ENCODE measurements at regions not wholly inside any gene's neighbourhood (a gene's known extent, or its start where the extent isn't known, plus 50 kb on each side); places are given as distances from the start of the nearest gene placed in this dataset.

DNA sequence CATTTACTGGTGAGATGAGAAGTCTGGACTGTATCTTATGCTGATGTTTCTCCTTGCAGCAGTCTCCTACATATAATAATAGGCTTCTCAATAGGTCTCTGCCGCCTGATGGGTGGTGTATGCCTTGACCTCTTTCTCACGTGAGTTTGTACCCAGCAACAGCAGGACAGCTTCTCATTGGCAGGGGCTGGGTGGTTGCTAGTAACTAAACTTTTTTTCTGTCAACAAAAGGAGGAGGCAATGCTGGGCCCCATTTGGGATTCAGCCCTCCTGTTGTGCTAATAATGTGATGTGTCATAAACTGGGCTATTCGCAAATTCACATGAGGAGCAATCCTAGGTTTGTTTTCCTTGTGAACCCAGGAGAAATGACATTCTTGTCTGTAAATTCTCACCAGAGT, 533.6 kb downstream of the GATA3 start:
- H3K9ac ChIP-seq (ENCODE audit: low read depth, low read length, poor library complexity), result no peak overlapping the region
- H3K4me2 ChIP-seq (ENCODE audit: insufficient read depth, low read length, poor library complexity, severe bottlenecking), result no peak overlapping the region
- DNase-seq (ENCODE audit: low spot score), result no peak
- H3K9me3 ChIP-seq (replicated peaks in 1 of 2; ENCODE audit: control insufficient read depth in 2 of 2, insufficient read depth in 1 of 2, low read depth in 1 of 2, low read length in 2 of 2), result no peaks in the 10 kb centered on the region
- H3K4me3 ChIP-seq (ENCODE audit: low read length in 2 of 2), result no peak overlapping the region
- H2AK5ac ChIP-seq (ENCODE audit: low read depth, low read length), result no peak overlapping the region
- H2BK5ac ChIP-seq (ENCODE audit: low read length), result no peak overlapping the region
- H4K8ac ChIP-seq (ENCODE audit: low read depth, low read length), result no peak overlapping the region
- H3K14ac ChIP-seq (ENCODE audit: low read length), result no peak overlapping the region
- H3K36me3 ChIP-seq (replicated peaks in 1 of 2; ENCODE audit: control insufficient read depth in 2 of 2, insufficient read depth in 2 of 2, low read length in 2 of 2), result no peaks in the 10 kb centered on the region
- no peak overlapping the region for H3K4ac ChIP-seq (ENCODE audit: low read length)
- no peaks in the 10 kb centered on the region for H3K27me3 ChIP-seq (ENCODE audit: control insufficient read depth in 3 of 3, insufficient read depth in 3 of 3, low read depth in 1 of 3, low read length in 3 of 3)
- no CpG with 5 or more reads among the region's 3 CpGs for WGBS, 2 donors (ENCODE audit: extremely low coverage in 2 of 2, insufficient read length in 2 of 2, insufficient replicate concordance in 1 of 2)
- no peaks in the 10 kb centered on the region for H3K79me1 ChIP-seq (ENCODE audit: low read depth, low read length)
- no peak overlapping the region for H3K23ac ChIP-seq (ENCODE audit: low read depth, low read length, poor library complexity)
- no peak overlapping the region for H2AFZ ChIP-seq (ENCODE audit: low read length)
- no peak overlapping the region for H2BK120ac ChIP-seq (ENCODE audit: low read depth, low read length)
- no peaks in the 10 kb centered on the region for H3K4me1 ChIP-seq (ENCODE audit: control insufficient read depth in 2 of 2, insufficient read depth in 1 of 2, low read depth in 1 of 2, low read length in 2 of 2)
- no peak overlapping the region for H4K91ac ChIP-seq (ENCODE audit: low read depth, low read length, poor library complexity)
- H2BK15ac ChIP-seq (ENCODE audit: low read length), result no peak overlapping the region
- H3K27ac ChIP-seq (replicated peaks; ENCODE audit: low read length), result no peak overlapping the region
- H3K18ac ChIP-seq (ENCODE audit: low read length), result no peak overlapping the region
- no peak overlapping the region for H2BK12ac ChIP-seq (ENCODE audit: low read length)

DNA sequence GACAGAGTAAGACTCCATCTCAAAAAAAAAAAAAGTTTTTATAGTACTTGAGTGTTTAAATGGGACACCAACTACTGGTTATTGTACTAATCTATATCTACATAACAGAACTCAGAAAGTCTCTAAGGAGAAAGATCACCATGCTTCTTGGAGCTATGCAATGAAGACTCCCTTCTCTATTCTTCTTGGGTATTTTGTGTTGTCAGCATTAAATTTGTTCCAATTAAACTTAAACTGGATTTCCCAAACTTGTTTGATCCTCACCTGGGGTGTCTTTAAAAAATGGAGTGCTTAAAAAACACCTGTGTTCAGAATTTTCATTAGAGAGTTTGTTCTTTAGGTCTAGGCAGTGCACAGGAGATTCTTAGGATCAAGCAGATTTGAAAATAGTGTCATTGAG, 536.0 kb downstream of the GATA3 start:
- H3K79me1 ChIP-seq (ENCODE audit: low read depth, low read length), result no peaks in the 10 kb centered on the region
- H2BK120ac ChIP-seq (ENCODE audit: low read depth, low read length), result no peak overlapping the region
- no peak overlapping the region for H3K23ac ChIP-seq (ENCODE audit: low read depth, low read length, poor library complexity)
- H3K4me3 ChIP-seq (ENCODE audit: low read length in 2 of 2), result no peak overlapping the region
- DNase-seq (ENCODE audit: low spot score), result no peak
- H3K27ac ChIP-seq (replicated peaks; ENCODE audit: low read length), result no peak overlapping the region
- no peak overlapping the region for H3K18ac ChIP-seq (ENCODE audit: low read length)
- H3K4me2 ChIP-seq (ENCODE audit: insufficient read depth, low read length, poor library complexity, severe bottlenecking), result no peak overlapping the region
- H3K9me3 ChIP-seq (replicated peaks in 1 of 2; ENCODE audit: control insufficient read depth in 2 of 2, insufficient read depth in 1 of 2, low read depth in 1 of 2, low read length in 2 of 2), result no peaks in the 10 kb centered on the region
- H3K4me1 ChIP-seq (ENCODE audit: control insufficient read depth in 2 of 2, insufficient read depth in 1 of 2, low read depth in 1 of 2, low read length in 2 of 2), result no peaks in the 10 kb centered on the region
- H3K14ac ChIP-seq (ENCODE audit: low read length), result no peak overlapping the region
- H4K91ac ChIP-seq (ENCODE audit: low read depth, low read length, poor library complexity), result no peak overlapping the region
- no peak overlapping the region for H3K9ac ChIP-seq (ENCODE audit: low read depth, low read length, poor library complexity)
- H2AFZ ChIP-seq (ENCODE audit: low read length), result no peak overlapping the region
- no peak overlapping the region for H3K4ac ChIP-seq (ENCODE audit: low read length)
- no peak overlapping the region for H2BK15ac ChIP-seq (ENCODE audit: low read length)
- no peak overlapping the region for H2BK5ac ChIP-seq (ENCODE audit: low read length)
- no peak overlapping the region for H4K8ac ChIP-seq (ENCODE audit: low read depth, low read length)
- no peaks in the 10 kb centered on the region for H3K27me3 ChIP-seq (ENCODE audit: control insufficient read depth in 3 of 3, insufficient read depth in 3 of 3, low read depth in 1 of 3, low read length in 3 of 3)
- H2BK12ac ChIP-seq (ENCODE audit: low read length), result no peak overlapping the region
- no peaks in the 10 kb centered on the region for H3K36me3 ChIP-seq (replicated peaks in 1 of 2; ENCODE audit: control insufficient read depth in 2 of 2, insufficient read depth in 2 of 2, low read length in 2 of 2)
- H2AK5ac ChIP-seq (ENCODE audit: low read depth, low read length), result no peak overlapping the region

DNA sequence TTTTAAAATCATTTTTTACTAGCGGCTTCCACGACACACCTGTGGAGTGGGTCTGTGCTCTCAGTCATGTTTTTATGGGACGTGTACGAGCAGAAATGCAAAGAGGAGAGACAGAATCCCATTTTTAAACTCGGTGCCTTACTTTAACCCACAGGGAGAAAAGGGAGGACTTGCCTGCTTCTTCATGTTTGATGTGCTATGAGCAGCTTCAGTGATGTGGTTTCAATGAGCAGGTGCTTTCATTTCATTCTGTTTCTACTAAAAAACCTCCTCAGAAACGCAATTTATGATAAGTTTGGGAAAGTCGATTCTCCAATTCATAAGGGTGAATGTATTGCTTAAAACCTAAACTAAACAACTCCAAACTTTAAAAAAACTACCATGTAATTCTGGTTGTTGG, 537.2 kb downstream of the GATA3 start:
- Histone ChIP-seq H3K4me3 (ENCODE audit: low read length in 2 of 2) (no peak overlapping the region), H4K91ac (ENCODE audit: low read depth, low read length, poor library complexity) (no peak overlapping the region), H3K18ac (ENCODE audit: low read length) (no peak overlapping the region), H3K27ac (replicated peaks; ENCODE audit: low read length) (no peak overlapping the region), H2BK12ac (ENCODE audit: low read length) (no peak overlapping the region), H3K4me1 (ENCODE audit: control insufficient read depth in 2 of 2, insufficient read depth in 1 of 2, low read depth in 1 of 2, low read length in 2 of 2) (no peaks in the 10 kb centered on the region), H2BK15ac (ENCODE audit: low read length) (no peak overlapping the region), H2BK5ac (ENCODE audit: low read length) (no peak overlapping the region), H2AFZ (ENCODE audit: low read length) (no peak overlapping the region), H3K23ac (ENCODE audit: low read depth, low read length, poor library complexity) (no peak overlapping the region), H3K4ac (ENCODE audit: low read length) (no peak overlapping the region), H3K79me1 (ENCODE audit: low read depth, low read length) (no peaks in the 10 kb centered on the region), H3K27me3 (ENCODE audit: control insufficient read depth in 3 of 3, insufficient read depth in 3 of 3, low read depth in 1 of 3, low read length in 3 of 3) (no peaks in the 10 kb centered on the region), H2AK5ac (ENCODE audit: low read depth, low read length) (no peak overlapping the region), H3K9ac (ENCODE audit: low read depth, low read length, poor library complexity) (no peak overlapping the region), H3K36me3 (replicated peaks in 1 of 2; ENCODE audit: control insufficient read depth in 2 of 2, insufficient read depth in 2 of 2, low read length in 2 of 2) (no peaks in the 10 kb centered on the region), H2BK120ac (ENCODE audit: low read depth, low read length) (no peak overlapping the region), H3K4me2 (ENCODE audit: insufficient read depth, low read length, poor library complexity, severe bottlenecking) (no peak overlapping the region), H3K14ac (ENCODE audit: low read length) (no peak overlapping the region), H4K8ac (ENCODE audit: low read depth, low read length) (no peak overlapping the region), H3K9me3 (replicated peaks in 1 of 2; ENCODE audit: control insufficient read depth in 2 of 2, insufficient read depth in 1 of 2, low read depth in 1 of 2, low read length in 2 of 2) (no peaks in the 10 kb centered on the region)
- no CpG with 5 or more reads among the region's 7 CpGs for WGBS, 2 donors (ENCODE audit: extremely low coverage in 2 of 2, insufficient read length in 2 of 2, insufficient replicate concordance in 1 of 2)
- DNase-seq (ENCODE audit: low spot score), result no peak

GRCh38 chr10:8594176-8594575, 539.7 kb downstream of the GATA3 start:
- no peaks in the 10 kb centered on the region for H3K79me1 ChIP-seq (ENCODE audit: low read depth, low read length)
- no peak overlapping the region for H4K8ac ChIP-seq (ENCODE audit: low read depth, low read length)
- H3K9me3 ChIP-seq (replicated peaks in 1 of 2; ENCODE audit: control insufficient read depth in 2 of 2, insufficient read depth in 1 of 2, low read depth in 1 of 2, low read length in 2 of 2), result no peaks in the 10 kb centered on the region
- no peak overlapping the region for H2BK120ac ChIP-seq (ENCODE audit: low read depth, low read length)
- no peak overlapping the region for H3K4ac ChIP-seq (ENCODE audit: low read length)
- DNase-seq (ENCODE audit: low spot score), result no peak
- no peak overlapping the region for H2AK5ac ChIP-seq (ENCODE audit: low read depth, low read length)
- H3K4me2 ChIP-seq (ENCODE audit: insufficient read depth, low read length, poor library complexity, severe bottlenecking), result no peak overlapping the region
- no peaks in the 10 kb centered on the region for H3K36me3 ChIP-seq (replicated peaks in 1 of 2; ENCODE audit: control insufficient read depth in 2 of 2, insufficient read depth in 2 of 2, low read length in 2 of 2)
- H2BK5ac ChIP-seq (ENCODE audit: low read length), result no peak overlapping the region
- no peak overlapping the region for H4K91ac ChIP-seq (ENCODE audit: low read depth, low read length, poor library complexity)
- H2BK12ac ChIP-seq (ENCODE audit: low read length), result no peak overlapping the region
- WGBS, 2 donors (ENCODE audit: extremely low coverage in 2 of 2, insufficient read length in 2 of 2, insufficient replicate concordance in 1 of 2), result no CpG with 5 or more reads among the region's 8 CpGs
- no peak overlapping the region for H3K27ac ChIP-seq (replicated peaks; ENCODE audit: low read length)
- no peak overlapping the region for H3K18ac ChIP-seq (ENCODE audit: low read length)
- H3K14ac ChIP-seq (ENCODE audit: low read length), result no peak overlapping the region
- no peak overlapping the region for H3K9ac ChIP-seq (ENCODE audit: low read depth, low read length, poor library complexity)
- H2AFZ ChIP-seq (ENCODE audit: low read length), result no peak overlapping the region
- no peaks in the 10 kb centered on the region for H3K4me1 ChIP-seq (ENCODE audit: control insufficient read depth in 2 of 2, insufficient read depth in 1 of 2, low read depth in 1 of 2, low read length in 2 of 2)
- H3K27me3 ChIP-seq (ENCODE audit: control insufficient read depth in 3 of 3, insufficient read depth in 3 of 3, low read depth in 1 of 3, low read length in 3 of 3), result no peaks in the 10 kb centered on the region
- H2BK15ac ChIP-seq (ENCODE audit: low read length), result no peak overlapping the region
- H3K23ac ChIP-seq (ENCODE audit: low read depth, low read length, poor library complexity), result no peak overlapping the region
- no peak overlapping the region for H3K4me3 ChIP-seq (ENCODE audit: low read length in 2 of 2)

All from neuronal stem cell (in vitro differentiated cells).